ENCODE measurements at regions not wholly inside any gene's neighbourhood (a gene's known extent, or its start where the extent isn't known, plus 50 kb on each side); places are given as distances from the start of the nearest gene placed in this dataset.
A peak's percentile ranks its signal among the peaks of the same experiment; 100 is the strongest.

DNA sequence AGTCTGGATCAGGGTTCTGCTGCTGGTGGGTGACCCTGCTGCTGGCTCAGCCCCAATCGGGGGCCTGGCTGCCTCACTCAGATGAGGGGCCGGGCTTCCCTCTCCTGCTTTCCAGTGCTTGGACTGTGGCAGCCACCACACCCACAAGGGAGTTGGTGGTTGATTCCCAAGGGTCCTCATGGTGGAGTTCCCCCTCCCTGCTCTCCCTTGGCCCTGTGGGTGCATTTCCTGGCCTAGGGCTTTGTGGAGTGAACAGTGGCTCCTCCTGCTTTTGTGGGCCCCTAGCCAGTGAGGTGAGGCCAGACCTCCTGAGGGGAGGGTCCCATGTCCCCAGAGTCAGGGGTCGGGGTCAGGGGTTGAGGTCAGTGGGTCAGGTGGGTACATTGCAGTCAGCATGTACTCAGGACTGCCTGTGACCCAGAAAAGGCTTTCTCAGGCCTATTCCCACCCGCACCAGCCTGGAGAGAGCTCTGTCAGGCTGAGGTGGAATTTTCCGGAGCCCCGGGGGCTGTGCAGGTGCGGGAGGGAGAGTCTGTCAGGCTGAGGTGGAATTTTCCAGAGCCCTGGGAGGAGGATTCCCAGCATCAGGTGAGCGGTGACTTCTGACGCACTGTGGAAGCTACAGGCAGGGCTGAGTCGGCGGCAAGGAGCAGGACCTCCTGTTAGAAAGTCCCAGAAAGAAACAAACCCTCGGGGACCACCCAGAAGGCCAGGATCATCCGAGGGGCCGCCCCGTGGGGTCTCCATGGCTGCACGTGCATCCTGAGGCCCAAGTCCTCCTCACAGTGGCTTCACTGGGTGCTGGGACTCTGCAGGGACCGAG lies 94.4 kb upstream of the INSIG1 start:
- DNase-seq: no peak

DNA sequence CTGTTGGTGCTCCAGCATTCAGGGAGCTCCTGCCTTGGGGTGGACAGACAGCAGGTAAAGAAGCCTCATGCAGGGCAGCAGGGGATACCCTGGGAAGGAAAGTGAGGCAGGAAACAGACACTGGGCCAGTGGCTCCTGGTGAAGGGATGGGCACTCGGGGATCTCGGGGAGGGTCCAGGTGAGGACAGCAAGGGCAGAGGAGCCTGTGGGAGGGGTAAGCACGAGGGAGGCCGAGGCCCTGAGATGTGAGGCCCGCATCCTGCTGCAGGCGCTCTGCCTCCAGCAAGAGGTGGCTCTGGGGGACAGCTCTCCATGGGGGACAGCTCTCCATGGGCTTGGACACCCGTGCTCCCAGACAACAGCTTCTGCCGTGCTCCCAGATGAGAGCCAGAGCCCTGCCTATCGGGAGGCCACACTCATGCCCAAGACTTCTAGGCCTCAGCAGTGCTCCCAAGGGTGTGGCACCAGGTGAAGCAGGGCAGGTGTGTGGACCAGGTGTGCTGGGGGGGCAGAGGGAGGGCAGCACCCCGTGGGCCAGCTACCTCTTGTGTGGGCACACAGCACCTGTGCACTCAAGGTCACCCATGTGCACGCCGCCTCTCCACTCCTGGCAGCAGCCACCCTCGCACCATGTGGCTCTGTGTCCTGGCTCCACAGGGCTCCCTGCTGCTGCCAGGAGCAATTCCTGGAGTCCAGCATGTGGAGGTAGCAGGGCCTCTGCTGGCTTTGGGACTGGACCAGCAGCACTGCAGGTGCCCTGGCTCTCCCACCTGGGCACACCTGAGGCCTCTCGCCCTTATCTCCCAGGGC lies 93.6 kb upstream of the INSIG1 start:
- no peak for DNase-seq

DNA sequence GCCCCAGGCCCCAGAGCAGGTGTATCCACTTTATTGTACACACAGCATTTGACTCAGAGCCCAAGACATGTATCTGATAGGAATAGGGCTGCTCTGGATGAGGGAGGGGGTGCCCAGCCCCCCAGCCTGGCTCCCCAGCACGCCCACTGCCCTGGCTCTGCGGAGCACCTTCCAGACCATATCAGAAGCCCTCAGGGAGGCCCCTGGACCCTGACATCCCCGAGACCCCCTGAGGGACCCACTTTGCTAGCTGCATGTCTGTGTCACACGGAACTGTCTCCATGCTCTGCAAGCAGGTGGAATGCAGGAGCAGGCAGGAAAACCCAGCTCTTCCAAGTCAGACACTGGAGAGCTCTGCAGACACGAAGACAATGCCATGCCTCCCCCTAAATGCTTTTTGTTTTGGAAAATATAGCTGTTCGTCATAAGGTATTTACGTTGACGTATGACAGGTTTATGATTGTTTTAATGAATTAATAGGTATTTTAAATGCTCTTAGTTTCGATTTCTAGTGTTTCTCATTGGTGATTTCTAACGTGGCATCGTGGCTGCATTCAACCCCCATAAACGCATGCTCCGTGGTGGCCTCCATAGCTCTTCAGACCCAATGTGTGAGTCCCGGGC lies 92.8 kb upstream of the INSIG1 start:
- no peak for DNase-seq

DNA sequence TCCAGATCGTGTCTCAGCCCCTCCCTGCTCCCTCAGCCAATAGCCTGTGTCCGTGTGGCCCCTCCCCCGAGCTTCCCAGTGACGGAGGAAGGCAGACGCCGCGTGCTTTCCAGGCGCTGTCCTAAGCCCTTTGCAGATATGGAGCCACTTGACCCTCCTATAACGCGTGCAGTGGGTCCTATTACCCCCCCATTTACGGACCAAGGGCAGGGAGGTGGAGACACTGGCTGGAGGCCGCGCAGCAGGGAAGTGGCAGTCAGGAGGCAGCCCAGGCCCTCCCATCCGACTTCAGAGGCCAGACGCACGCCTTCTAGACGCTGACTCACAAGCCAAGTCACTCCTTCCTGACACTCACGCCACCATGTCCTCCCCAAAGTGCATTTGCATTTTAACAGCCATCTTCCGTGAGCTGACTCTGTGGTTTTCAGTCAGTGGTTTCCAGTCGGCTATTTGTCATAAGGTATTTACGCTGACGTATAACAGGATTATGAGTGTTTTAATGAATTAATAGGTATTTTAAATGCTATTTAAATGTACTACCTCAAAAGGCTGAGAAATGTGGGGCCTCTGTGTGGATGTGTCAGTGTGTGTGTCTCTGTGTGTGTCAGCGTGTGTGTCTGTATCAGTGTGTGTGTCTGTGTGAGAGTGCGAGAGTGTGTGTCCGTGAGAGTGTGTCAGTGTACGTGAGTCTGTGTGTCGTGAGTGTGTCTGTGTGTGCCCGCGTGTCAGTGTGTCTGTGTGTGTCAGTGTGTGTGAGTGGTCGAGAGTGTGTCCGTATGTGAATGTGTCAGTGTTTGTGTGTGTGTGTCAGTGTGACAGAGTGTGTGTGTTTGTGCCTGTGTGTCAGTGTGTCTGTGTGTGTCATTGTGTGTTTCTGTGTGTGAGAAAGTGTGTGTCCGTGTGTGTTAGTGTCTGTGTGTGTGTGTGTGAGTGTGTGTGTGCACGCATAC lies 92.0 kb upstream of the INSIG1 start:
- peak; percentile 66 to 84 (median 74) for DNase-seq

GRCh38 chr7:155206318-155207020 lies 91.2 kb upstream of the INSIG1 start:
- DNase-seq: peak in 3 of 6 experiments; percentile 6 to 11 (median 9)

DNA sequence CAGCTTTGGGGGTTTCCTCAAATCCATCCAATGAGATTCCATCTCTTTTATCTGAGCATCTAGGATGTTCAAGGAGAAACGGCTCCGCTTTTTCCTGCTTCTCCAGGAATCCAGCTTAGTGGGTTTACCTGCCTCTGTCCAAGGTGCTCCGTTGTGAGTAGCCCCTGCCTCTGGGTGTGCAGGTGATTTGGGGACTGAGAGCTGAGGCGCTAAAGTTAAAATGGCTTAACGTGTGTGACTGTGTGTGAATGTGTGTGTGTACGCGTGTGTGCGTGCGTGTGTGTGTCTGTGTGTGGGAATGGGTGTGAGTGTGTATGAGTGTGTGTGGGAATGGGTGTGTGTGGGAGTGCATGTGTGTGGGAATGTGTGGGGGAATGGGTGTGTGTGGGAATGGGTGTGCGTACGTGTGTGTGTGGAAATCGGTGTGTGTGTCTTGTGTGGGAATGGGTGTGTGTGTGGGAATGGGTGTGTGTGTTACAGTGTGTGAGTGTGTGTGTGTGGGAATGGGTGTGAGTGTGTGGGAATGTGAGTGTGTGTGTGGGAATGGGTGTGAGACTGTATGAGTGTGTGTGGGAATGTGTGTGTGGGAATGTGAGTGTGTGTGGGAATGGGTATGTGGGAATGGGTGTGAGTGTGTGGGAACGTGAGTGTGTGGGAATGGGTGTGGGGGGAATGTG lies 90.2 kb upstream of the INSIG1 start:
- no peak for DNase-seq

GRCh38 chr7:155208681-155209477 lies 88.8 kb upstream of the INSIG1 start:
- no peak for DNase-seq

GRCh38 chr7:155209478-155210319 lies 88.0 kb upstream of the INSIG1 start:
- no peak for DNase-seq

- DNase-seq: no peak
Observed at GRCh38 chr7:155210356-155210755, 87.3 kb upstream of the INSIG1 start.

- no peak for DNase-seq
Observed at GRCh38 chr7:155211173-155211572, 86.5 kb upstream of the INSIG1 start.

DNA sequence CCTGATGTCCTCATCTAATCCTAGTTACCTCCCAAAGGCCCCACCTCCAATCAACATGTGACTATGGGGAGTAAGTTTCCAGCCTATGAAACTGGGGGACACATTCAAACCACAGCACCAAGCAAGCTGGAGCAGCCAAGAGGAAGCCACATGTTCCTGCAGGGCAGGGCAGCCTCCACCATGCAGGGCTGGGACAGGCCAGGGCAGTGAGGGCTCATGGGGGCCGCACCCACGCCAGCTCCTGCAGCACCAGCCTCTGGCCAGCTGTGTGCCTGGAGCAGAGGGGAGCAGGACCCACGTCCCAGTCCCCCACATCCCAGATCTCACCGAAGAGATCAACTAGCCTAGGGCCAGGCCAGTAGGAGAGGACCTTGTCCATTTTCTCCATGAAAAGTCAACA lies 85.9 kb upstream of the INSIG1 start:
- no peak for DNase-seq

- no peak for DNase-seq
Observed at GRCh38 chr7:155212301-155213015, 85.2 kb upstream of the INSIG1 start.

GRCh38 chr7:155213385-155213784 lies 84.3 kb upstream of the INSIG1 start:
- no peak for DNase-seq

GRCh38 chr7:155213955-155214740 lies 83.5 kb upstream of the INSIG1 start:
- DNase-seq: no peak

DNA sequence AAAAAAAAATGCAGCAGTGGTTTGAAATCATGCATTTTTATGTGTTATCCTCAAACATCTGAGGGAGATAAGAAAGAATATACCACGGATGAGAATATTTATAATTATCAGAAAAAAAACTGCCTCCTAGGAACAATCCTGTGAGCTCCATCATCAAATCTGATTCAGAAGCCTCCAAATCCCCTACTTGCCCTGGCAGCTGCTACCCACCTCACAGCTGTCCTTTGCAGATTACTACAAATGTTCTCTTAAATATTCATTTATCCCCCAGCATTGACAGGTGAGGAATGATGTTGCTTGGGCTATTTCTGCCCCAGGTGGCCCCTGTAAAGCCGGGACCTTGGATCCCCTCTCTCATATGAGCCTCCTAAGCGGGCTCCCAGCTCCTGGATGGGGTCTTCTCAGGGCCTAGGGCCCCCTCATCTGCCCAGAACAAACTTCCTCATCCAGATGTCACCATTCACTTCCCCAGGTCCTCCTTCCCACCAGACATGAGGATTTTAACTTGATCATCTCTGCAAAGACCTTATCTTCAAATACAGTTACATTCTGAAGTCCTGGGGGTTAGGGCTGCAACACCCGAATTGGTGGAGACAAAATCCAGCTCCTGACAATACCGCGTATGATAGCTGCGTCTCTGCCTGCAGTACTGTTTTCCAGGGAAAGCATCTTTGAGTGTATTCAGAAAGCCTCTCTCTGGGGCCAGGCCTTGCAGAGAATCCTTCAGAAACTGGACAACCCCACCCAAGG lies 81.9 kb upstream of the INSIG1 start:
- no peak for DNase-seq

DNA sequence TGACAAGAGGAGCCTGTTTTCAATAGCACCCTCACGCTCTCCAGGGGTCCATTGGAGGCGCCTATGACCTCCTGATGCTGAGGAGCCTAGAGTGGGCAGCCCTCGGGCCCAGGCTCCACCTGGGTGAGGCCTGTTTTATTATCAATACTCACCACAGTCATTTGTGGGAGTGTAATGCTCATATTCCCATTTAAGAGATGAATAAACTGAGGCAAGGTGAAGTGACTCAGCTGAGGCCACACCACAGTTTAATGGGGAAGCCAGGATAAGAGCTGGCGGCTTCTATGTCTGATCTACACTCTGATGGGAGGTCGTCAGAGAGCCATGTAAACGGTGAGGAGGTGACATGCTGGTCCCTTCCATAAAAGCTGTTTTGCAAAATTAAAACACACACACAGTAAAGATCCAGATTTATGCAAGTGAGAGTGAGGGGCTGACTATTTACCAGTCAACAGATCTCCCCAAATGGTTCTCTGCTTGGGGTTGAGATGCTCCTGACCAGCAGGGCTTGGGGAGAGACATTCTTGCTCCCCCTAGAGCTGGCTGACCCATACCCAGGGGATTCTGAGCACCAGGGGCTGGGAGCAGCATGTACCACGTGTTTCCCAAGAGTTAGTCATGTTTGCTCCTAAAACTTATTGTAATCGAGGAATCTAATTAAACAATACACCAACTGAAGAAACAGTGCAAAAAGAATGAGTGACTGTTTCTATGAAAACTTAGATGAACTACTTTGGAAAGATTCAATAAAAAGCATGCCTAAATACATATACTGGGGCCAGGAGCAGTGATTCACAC lies 81.0 kb upstream of the INSIG1 start:
- no peak for DNase-seq
